HG02973 (cell line): ENCODE measurements at regions not wholly inside any gene's neighbourhood (a gene's known extent, or its start where the extent isn't known, plus 50 kb on each side); places are given as distances from the start of the nearest gene placed in this dataset.

Experiments used
- ATAC-seq: cut with Tn5 transposase; IDR thresholded peaks from one replicate; pipeline ENCODE4 v1.9.1; 2021; ENCODE audit warnings: moderate library complexity; ENCODE audit not compliant: unreplicated experiment

GRCh38 chr7:130990178-130990832 lies 256.3 kb upstream of the KLF14 start:
- no peak for ATAC-seq

GRCh38 chr7:130993671-130994365 lies 259.8 kb upstream of the KLF14 start:
- ATAC-seq = no peak

DNA sequence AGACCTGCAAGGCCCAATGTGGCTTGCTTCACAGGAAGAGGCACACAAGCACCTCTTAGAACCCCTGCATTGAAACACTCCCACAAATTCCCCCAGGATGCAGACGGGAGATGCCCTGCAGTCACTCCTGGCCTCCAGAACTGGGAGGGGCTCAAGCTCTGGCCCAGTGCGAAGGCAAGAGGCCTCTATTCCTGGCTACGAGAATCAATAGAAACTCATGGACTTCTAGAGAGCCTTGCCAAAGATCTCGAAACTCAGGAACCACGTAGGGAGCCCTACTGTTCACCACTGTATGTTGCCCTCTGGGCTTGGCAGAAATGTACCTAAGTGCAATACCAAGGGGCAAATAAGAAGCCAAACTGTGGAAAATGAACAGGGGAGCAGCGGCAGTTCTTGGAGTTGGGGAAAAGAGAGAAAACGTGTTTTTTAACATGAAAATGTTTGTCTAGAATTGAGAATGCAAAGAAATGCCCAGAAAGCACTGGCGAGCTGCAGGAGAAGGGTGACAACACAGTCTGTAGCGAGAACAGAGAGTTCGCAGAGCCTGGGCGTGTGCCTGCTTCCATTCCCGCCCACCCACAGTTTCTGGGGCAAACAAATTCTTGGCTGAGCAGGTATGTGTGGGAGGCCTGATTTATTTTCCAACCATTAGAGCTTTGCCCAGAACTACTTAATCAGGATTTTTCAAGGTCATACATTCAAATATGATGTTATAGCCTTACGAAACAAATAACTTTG lies 260.5 kb upstream of the KLF14 start:
- no peak for ATAC-seq

DNA sequence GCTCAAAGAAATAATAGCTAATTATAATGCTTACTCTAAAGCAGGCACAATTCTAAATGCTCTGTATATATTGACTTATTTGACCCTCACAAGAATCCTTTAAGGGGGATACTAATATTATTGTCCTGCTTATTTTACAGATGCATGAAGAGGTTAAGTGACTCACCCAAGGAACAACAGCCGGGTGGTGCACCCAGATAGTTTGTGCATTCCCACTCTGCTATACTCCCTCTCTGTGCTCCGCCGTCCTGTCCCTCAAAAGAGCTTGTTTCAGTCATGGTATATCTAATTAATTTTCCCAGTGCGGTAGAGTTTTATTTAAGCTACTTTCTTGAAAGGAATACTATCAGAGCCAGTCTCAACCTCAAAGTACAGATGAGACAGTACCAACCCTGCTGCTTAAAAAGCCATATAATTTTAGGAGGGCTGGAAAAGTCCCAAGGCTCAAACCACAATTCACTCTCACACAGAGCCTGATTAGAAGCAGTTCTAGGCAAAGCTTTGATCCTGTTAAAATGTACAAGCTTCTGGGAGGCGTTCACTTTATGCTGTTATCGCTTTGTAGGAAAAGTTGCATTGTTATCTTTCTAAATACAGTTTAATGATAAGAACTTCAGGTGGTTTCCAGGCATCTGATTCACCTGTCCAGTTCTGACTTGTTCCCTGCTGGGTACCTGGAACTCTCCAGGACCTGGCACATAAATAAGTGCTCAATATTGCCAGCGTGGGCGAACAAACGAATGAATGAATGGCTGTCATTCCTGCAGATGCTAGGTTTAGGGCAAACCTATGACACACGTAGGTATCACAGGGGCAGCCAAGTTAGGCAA lies 261.5 kb upstream of the KLF14 start:
- ATAC-seq = no peak

GRCh38 chr7:130996205-130996832 lies 262.3 kb upstream of the KLF14 start:
- no peak for ATAC-seq

- ATAC-seq = no peak
Measured at GRCh38 chr7:130996833-130997231, 262.8 kb upstream of the KLF14 start.

GRCh38 chr7:130998993-130999602 lies 265.1 kb upstream of the KLF14 start:
- ATAC-seq = no peak

DNA sequence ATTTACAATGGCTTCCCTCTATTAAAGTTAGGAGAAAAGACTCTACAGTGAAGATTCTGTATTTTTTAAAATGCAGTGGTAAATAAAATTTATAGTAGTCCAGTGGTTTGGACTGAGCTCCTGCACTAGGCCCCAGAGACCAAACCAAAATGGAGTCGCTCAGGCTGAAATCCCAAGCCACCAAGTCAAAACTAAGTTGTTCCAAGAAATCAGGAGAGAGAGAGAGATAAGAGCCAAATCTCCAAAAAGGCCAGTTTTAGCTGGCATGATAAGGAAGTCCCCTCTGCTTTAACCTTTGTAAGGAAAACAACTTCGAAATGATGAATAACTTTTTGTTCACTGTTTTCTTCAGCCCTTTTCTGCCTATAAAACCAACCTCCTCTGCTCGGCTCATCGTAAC lies 265.9 kb upstream of the KLF14 start:
- ATAC-seq = no peak

- ATAC-seq = no peak
Measured at GRCh38 chr7:131000389-131000788, 266.4 kb upstream of the KLF14 start.

DNA sequence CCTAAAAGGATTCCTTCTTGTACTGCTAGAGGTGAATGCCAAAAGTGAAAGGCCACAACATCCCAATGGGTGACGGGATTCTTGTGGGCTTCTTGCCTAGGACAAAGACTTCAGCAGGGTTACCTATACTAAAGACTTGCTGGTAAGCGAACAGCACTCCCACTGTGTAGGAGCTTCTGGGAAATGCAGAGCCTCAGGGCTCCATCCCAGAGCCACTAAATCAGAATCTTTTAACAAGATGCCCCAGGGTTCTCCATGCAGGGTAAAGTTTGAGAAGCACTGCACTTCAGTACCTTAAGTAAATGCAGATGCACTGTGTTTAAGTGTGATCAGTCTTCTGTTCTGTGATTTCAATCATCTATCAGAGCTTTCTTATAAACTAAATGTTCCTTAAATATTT lies 266.9 kb upstream of the KLF14 start:
- ATAC-seq = no peak

DNA sequence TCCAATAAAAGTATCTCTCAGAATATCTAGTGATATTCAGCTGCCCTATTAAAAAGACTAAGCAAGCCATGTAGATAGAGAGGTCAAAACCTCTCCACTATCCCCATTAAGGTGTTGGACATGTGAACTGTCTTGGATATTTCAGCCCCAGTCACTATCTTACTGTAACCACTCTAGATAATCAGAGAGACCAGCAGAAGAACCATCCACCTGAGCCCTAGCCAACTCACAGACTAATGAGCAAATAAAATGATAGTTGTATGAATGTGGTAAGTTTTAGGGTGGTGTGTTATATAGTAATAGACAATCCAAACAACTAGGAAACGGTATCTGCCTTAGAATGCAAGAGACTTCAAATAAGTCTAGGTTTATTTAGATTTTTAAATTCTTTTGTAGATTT lies 268.6 kb upstream of the KLF14 start:
- no peak for ATAC-seq

- no peak for ATAC-seq
Measured at GRCh38 chr7:131003634-131004033, 269.6 kb upstream of the KLF14 start.

DNA sequence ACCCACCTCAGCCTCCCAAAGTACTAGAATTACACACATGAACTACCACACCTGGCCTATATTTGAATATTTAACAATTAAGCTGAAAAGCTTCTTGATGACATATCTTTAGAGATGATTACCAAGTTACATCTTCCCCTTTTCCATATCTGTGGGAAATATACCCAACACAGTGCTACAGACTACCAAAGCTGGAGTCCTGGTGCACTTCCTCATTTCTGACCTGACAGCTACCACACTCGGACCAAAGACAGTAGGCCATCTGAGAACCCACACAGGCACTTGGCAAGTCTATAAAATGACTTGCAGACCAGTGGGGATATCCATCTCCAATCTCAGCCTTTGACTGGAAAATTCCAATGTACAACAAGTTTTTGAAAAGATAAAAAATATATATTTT lies 270.4 kb upstream of the KLF14 start:
- no peak for ATAC-seq

DNA sequence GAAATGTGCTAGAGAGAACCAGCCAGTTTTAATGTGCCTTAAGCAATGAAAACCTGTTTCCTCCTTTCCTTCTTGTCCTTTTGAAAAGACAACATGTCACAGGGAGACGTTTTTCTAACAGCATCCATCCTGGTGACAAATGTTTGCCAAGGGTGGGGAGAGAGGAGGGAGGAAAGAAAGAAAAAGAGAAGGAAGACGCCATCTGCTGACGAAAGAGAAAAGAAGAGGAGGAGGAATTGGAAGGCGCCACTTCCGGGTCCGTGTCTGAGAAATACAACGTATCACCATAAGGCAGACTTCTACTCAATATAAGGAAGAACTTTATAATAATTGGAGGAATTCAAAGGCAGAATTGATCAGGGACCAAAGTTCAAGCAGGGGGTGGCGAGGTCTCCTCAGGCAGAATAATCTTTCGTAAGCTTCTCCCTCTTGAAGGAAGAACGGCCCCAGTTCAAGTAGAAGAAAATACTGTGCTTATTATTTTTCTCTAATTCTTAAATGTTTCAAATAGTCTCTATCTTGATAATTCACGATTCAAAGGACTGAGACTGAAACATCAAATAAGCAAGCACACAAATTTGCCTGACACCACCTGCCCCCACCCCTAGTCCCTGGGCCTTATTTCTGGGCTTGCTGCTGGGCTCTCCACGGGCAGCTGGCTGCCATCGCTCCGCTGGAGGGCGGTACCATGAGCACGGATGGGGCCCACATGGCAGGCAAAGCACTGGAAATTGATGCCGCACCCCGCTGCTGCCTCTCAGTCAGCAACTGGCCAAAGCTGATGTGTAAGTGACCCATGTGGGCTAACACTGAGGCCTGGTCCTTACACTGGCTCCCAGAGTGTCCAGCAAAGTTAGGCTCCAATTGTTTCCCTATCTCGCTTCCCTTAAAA lies 273.7 kb upstream of the KLF14 start:
- no peak for ATAC-seq

GRCh38 chr7:131008840-131009711 lies 275.1 kb upstream of the KLF14 start:
- ATAC-seq = no peak

DNA sequence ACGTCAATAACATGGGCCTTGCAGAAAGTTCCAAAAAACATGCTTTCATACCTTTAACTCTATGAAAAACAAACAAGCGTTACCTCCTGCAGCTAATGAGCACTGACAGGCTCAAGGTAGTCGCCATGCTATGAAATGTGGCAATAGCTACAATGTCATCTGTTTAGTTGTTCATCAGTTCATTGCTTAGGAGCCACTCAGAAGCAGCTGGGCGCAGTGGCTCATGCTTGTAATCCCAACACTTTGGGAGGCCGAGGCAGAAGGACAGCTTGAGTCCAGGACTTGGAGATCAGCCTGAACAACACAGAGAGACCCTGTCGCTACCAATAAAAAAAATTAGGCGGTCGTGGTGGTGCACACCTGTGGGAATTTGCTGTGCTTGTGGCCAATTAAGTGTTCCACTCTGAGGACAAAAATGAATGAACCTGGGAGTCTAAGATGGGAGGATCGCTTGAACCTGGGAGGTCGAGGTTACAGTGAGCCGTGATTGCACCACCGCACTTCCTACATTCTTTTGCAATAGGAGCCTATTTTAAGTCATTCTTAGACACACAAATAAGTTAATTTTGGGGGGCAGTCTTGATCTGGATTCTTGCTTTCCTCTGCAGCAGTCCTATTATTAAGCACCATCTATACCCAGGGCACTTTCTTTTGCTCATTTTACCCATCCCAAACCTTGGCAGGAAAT lies 276.2 kb upstream of the KLF14 start:
- no peak for ATAC-seq

- no peak for ATAC-seq
Measured at GRCh38 chr7:131010717-131011431, 276.9 kb upstream of the KLF14 start.
